ENCODE measurements at regions not wholly inside any gene's neighbourhood (a gene's known extent, or its start where the extent isn't known, plus 50 kb on each side); places are given as distances from the start of the nearest gene placed in this dataset.

DNA sequence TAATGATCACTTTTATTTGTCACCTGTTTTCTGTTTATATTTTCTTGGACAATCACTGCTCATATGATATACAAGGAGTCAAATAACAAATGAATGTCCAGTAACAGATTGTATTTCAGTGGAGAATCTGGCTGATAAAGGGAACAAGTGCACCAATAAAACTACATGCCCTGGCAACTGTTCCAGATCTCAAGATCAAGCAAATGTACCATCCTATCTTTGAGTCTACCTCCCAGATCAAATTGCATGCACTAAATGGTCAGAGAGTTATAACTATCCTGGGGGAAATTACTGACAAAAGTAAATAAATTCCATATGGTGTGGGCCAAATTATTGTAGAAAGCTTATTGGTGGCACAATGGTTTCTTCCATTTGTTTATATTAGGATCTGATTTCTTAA is 452.8 kb downstream of the MBD2 start:
- Histone ChIP-seq H3K4me1 (no peaks in the 10 kb centered on the region), H3K27me3 (no peaks in the 10 kb centered on the region), H3K27ac (no peak overlapping the region), H3K9me3 (no peaks in the 10 kb centered on the region), H3K4me3 (no peak overlapping the region), H3K36me3 (no peaks in the 10 kb centered on the region)
- TF ChIP-seq POLR2A (IDR thresholded peaks at IDR 0.05) = no peak
- TF ChIP-seq, protein P1, sequence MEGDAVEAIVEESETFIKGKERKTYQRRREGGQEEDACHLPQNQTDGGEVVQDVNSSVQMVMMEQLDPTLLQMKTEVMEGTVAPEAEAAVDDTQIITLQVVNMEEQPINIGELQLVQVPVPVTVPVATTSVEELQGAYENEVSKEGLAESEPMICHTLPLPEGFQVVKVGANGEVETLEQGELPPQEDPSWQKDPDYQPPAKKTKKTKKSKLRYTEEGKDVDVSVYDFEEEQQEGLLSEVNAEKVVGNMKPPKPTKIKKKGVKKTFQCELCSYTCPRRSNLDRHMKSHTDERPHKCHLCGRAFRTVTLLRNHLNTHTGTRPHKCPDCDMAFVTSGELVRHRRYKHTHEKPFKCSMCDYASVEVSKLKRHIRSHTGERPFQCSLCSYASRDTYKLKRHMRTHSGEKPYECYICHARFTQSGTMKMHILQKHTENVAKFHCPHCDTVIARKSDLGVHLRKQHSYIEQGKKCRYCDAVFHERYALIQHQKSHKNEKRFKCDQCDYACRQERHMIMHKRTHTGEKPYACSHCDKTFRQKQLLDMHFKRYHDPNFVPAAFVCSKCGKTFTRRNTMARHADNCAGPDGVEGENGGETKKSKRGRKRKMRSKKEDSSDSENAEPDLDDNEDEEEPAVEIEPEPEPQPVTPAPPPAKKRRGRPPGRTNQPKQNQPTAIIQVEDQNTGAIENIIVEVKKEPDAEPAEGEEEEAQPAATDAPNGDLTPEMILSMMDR (IDR thresholded peaks at IDR 0.05) = no peak
- DNase-seq = no peak

GRCh38 chr18:53765211-53765610 is 459.3 kb downstream of the MBD2 start:
- Histone ChIP-seq H3K27me3 (no peaks in the 10 kb centered on the region), H3K4me1 (no peaks in the 10 kb centered on the region), H3K4me3 (no peak overlapping the region), H3K9me3 (no peaks in the 10 kb centered on the region), H3K36me3 (no peaks in the 10 kb centered on the region), H3K27ac (no peak overlapping the region)
- no peak for TF ChIP-seq POLR2A (IDR thresholded peaks at IDR 0.05)
- TF ChIP-seq, protein P1 (IDR thresholded peaks at IDR 0.05) = no peak
- DNase-seq = no peak

- no peaks in the 10 kb centered on the region for H3K27me3 ChIP-seq
- H3K9me3 ChIP-seq = no peaks in the 10 kb centered on the region
- H3K4me1 ChIP-seq = no peaks in the 10 kb centered on the region
- no peak overlapping the region for H3K4me3 ChIP-seq
- no peak overlapping the region for H3K27ac ChIP-seq
- no peaks in the 10 kb centered on the region for H3K36me3 ChIP-seq
- TF ChIP-seq, protein P1 (IDR thresholded peaks at IDR 0.05) = no peak
- TF ChIP-seq POLR2A (IDR thresholded peaks at IDR 0.05) = no peak
- DNase-seq = no peak
Observed at GRCh38 chr18:53764086-53764485, 460.4 kb downstream of the MBD2 start.

DNA sequence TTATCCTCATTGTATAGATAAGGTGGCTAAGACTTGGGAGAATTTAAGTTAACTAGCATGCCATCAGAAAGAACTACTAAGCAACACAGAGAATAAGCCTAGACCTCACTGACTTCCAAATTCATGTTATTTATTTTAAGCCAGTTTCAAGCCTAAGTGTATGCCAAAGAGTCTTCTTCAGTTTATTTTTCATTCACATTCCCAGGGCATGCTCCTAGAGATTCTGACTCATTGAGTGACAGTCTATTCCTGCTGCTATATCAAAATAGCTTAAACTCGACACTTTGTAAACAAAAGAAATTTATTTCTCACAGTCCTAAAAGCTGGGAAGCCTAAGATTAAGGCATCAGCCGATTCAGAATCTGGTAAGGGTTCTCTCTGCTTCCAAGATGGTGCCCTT is 467.1 kb downstream of the MBD2 start:
- no peaks in the 10 kb centered on the region for H3K36me3 ChIP-seq
- no peaks in the 10 kb centered on the region for H3K9me3 ChIP-seq
- H3K4me1 ChIP-seq = no peaks in the 10 kb centered on the region
- DNase-seq = no peak
- TF ChIP-seq, protein P1 (IDR thresholded peaks at IDR 0.05) = no peak
- no peak for TF ChIP-seq POLR2A (IDR thresholded peaks at IDR 0.05)
- no peak overlapping the region for H3K27ac ChIP-seq
- no peak overlapping the region for H3K4me3 ChIP-seq
- no peaks in the 10 kb centered on the region for H3K27me3 ChIP-seq

GRCh38 chr18:53756610-53756972 is 467.9 kb downstream of the MBD2 start:
- Histone ChIP-seq H3K4me3 (no peak overlapping the region), H3K9me3 (no peaks in the 10 kb centered on the region), H3K4me1 (no peaks in the 10 kb centered on the region), H3K36me3 (no peaks in the 10 kb centered on the region), H3K27me3 (no peaks in the 10 kb centered on the region), H3K27ac (no peak overlapping the region)
- no peak for DNase-seq
- TF ChIP-seq POLR2A (IDR thresholded peaks at IDR 0.05) = no peak
- TF ChIP-seq, protein P1 (IDR thresholded peaks at IDR 0.05) = no peak

GRCh38 chr18:53755914-53756609 is 468.4 kb downstream of the MBD2 start:
- H3K27me3 ChIP-seq = no peaks in the 10 kb centered on the region
- TF ChIP-seq, protein P1 (IDR thresholded peaks at IDR 0.05) = no peak
- TF ChIP-seq POLR2A (IDR thresholded peaks at IDR 0.05) = no peak
- no peak overlapping the region for H3K4me3 ChIP-seq
- no peak overlapping the region for H3K27ac ChIP-seq
- H3K36me3 ChIP-seq = no peaks in the 10 kb centered on the region
- no peaks in the 10 kb centered on the region for H3K4me1 ChIP-seq
- no peak for DNase-seq
- H3K9me3 ChIP-seq = no peaks in the 10 kb centered on the region
